Thyroid gland (tissue), 4 donors: ENCODE measurements at regions not wholly inside any gene's neighbourhood (a gene's known extent, or its start where the extent isn't known, plus 50 kb on each side); places are given as distances from the start of the nearest gene placed in this dataset.

Experiments used
- CTCF ChIP-seq, 6 experiments: fragments of 200-600 bp in 3 of 6; fragments of 450-650 bp in 3 of 6; sonication (generic) in 3 of 6; IDR thresholded peaks; one replicate each; pipeline ENCODE4 v1.5.1; 2016 to 2019; ENCODE audit warnings: antibody characterized with exemption in 6 of 6, mild to moderate bottlenecking in 2 of 6, inconsistent platforms in 1 of 6, moderate library complexity in 1 of 6
- POLR2A ChIP-seq, 2 donors: fragments of 450-650 bp; IDR thresholded peaks; one replicate each; pipeline ENCODE4 v1.6.1; 2017; ENCODE audit warnings: antibody characterized with exemption in 2 of 2, mild to moderate bottlenecking in 2 of 2, moderate library complexity in 1 of 2

GRCh38 chr4:154939851-154940250 lies 158.8 kb downstream of the RBM46 start:
- TF ChIP-seq CTCF (IDR thresholded peaks at IDR 0.05) (no peak), POLR2A (IDR thresholded peaks at IDR 0.05) (no peak)
